H7 (cell line): ENCODE measurements at regions not wholly inside any gene's neighbourhood (a gene's known extent, or its start where the extent isn't known, plus 50 kb on each side); places are given as distances from the start of the nearest gene placed in this dataset.

ENCODE experiments used
- DNase-seq: peaks from one replicate; pipeline ENCODE4 v3.0.0; 2012
- H3K27me3 ChIP-seq: 2 replicates; pipeline ENCODE4 v1.6.0; 2011; ENCODE audit warnings: mild to moderate bottlenecking, low read length; ENCODE audit not compliant: control insufficient read depth, insufficient read depth
- H3K36me3 ChIP-seq: replicated peaks from 2 replicates; pipeline ENCODE4 v1.5.1; 2011; ENCODE audit warnings: low read length; ENCODE audit not compliant: control insufficient read depth, insufficient read depth
- H3K4me3 ChIP-seq: 2 replicates; pipeline ENCODE4 v1.5.1; 2011; ENCODE audit warnings: low read depth, mild to moderate bottlenecking, control low read depth, low read length, moderate library complexity; ENCODE audit not compliant: insufficient read depth

DNA sequence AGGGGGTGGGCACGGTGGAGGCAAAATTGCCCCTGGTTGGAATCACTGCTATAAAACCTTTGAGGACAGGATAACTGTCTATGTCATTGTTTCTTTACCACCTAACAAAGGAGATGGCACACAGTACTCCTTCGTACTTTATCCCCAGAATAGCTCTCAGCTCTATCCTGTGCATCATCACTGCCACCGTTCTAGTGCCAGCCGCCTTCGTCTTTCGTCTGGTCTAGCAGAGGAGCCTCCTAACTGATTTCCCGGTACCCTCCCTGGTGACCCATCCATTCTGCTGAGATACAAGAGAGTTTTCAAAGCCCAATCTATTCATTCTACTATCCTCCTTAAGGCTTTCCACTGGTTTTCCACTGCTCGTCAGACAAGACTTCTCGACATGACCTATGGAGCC, 67.9 kb upstream of the PRICKLE2 start:
- no peak overlapping the region for H3K4me3 ChIP-seq
- H3K27me3 ChIP-seq, result no peaks in the 10 kb centered on the region
- DNase-seq, result no peak
- no peaks in the 10 kb centered on the region for H3K36me3 ChIP-seq

DNA sequence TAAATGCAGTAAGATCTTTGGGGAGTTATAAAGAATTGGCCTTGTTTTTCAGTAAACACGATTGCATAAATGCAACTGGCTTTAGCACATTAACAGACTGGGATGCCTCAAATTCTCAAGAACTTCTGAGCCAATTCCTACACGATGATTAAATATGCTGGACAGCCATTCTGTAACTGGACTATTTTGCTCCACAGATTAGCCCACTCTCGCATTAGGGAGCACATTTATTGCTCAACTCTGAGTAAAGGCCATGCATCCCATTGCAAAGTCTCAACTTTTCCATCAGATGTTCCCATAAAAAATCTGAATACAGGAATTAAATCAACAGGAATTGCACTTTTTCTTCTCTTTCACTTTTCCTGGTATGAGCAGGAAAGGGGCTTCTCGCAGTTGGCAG, 66.7 kb upstream of the PRICKLE2 start:
- no peaks in the 10 kb centered on the region for H3K36me3 ChIP-seq
- H3K27me3 ChIP-seq, result no peaks in the 10 kb centered on the region
- no peak overlapping the region for H3K4me3 ChIP-seq
- no peak for DNase-seq

- no peak for DNase-seq
- no peaks in the 10 kb centered on the region for H3K27me3 ChIP-seq
- no peak overlapping the region for H3K4me3 ChIP-seq
- H3K36me3 ChIP-seq, result no peaks in the 10 kb centered on the region
Observed at GRCh38 chr3:64291345-64291744, 66.1 kb upstream of the PRICKLE2 start.

GRCh38 chr3:64290864-64291263, 65.6 kb upstream of the PRICKLE2 start:
- no peaks in the 10 kb centered on the region for H3K36me3 ChIP-seq
- H3K4me3 ChIP-seq, result no peak overlapping the region
- H3K27me3 ChIP-seq, result no peaks in the 10 kb centered on the region
- DNase-seq, result no peak

DNA sequence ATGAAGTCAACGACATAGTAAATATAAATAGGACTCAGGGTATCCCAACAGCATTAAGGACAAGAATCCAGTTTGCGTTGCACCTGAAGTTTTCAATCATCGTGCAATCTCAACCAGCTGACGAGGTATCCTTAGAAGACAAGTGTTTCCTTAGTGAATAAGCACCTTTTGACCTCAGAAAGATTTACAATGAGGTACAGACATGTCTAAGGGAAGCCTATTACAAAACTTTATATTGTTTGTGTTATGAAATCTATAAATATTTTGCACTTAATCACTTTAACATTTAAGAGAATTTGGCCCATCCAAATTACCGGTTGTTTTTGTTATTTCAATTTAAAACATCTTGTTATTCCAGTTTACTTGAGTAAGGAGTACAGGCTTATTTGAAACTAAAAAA, 64.9 kb upstream of the PRICKLE2 start:
- no peak overlapping the region for H3K4me3 ChIP-seq
- H3K36me3 ChIP-seq, result no peaks in the 10 kb centered on the region
- DNase-seq, result no peak
- H3K27me3 ChIP-seq, result no peaks in the 10 kb centered on the region

GRCh38 chr3:64289622-64290021, 64.4 kb upstream of the PRICKLE2 start:
- Histone ChIP-seq H3K27me3 (no peaks in the 10 kb centered on the region), H3K4me3 (no peak overlapping the region), H3K36me3 (no peaks in the 10 kb centered on the region)
- DNase-seq, result no peak

DNA sequence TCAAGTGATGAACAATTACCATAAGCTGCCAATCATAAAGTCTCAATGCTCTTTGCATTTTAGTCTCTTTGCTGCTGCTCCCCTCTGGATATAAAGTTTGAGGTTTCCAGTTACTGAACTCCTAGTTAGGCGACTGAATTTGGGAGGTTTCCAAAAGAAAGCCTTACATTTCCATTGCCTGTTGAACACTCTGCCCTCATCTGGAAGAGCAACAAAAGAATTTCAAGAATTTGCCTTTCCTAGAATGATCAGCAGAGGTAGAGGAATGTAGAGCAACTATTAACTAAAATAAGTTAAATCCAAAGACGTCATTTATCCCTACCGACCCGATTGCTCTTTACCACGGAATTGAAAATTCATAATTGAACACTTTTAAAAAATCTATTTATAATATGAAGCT, 53.4 kb upstream of the PRICKLE2 start:
- H3K4me3 ChIP-seq, result no peak overlapping the region
- H3K27me3 ChIP-seq, result no peaks in the 10 kb centered on the region
- DNase-seq, result no peak
- no peaks in the 10 kb centered on the region for H3K36me3 ChIP-seq

- DNase-seq, result no peak
- Histone ChIP-seq H3K4me3 (no peak overlapping the region), H3K36me3 (no peaks in the 10 kb centered on the region), H3K27me3 (no peaks in the 10 kb centered on the region)
Observed at GRCh38 chr3:64276131-64276530, 50.9 kb upstream of the PRICKLE2 start.
